ENCODE measurements at regions not wholly inside any gene's neighbourhood (a gene's known extent, or its start where the extent isn't known, plus 50 kb on each side); places are given as distances from the start of the nearest gene placed in this dataset.
"Not testable (repeated sequence)": the region's sequence is repeated elsewhere in the genome, so short reads cannot be mapped to it uniquely, and the experiment has no call there.

GRCh38 chr9:29999645-30000044, 2384.8 kb upstream of the ACO1 start:
- no peak for DNase-seq (ENCODE audit: low spot score)

GRCh38 chr9:30010691-30011090, 2373.8 kb upstream of the ACO1 start:
- DNase-seq (ENCODE audit: low spot score), result no peak

GRCh38 chr9:30012622-30013021, 2371.8 kb upstream of the ACO1 start:
- no peak for DNase-seq (ENCODE audit: low spot score)

GRCh38 chr9:30015073-30015472, 2369.4 kb upstream of the ACO1 start:
- no peak for DNase-seq (ENCODE audit: low spot score)

DNA sequence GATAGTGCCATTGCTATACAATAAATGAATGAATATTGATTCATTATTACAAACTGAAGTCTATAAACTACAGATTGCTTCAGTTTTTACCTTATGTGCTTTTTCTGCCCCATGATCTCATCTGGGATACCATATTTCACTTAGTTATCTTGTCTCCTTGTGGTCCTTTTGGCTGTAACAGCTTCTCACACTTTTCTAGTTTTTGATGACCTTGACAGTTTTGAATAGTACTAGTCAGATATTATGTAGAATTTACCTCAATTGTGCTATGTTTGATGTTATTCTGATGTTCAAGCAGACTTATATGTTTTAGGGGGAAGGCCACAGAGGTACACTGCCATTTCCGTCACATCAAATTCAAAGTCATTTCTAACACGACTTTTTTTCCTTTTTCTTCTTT, 2364.3 kb upstream of the ACO1 start:
- DNase-seq (ENCODE audit: low spot score), result no peak

- no peak for DNase-seq (ENCODE audit: low spot score)
These were observed 2348.7 kb upstream of the ACO1 start for GRCh38 chr9:30035761-30036160.

- no peak for DNase-seq (ENCODE audit: low spot score)
These were observed 2347.9 kb upstream of the ACO1 start for GRCh38 chr9:30036558-30036957.

- DNase-seq (ENCODE audit: low spot score), result no peak
These were observed 2344.7 kb upstream of the ACO1 start for GRCh38 chr9:30039712-30040111.

DNA sequence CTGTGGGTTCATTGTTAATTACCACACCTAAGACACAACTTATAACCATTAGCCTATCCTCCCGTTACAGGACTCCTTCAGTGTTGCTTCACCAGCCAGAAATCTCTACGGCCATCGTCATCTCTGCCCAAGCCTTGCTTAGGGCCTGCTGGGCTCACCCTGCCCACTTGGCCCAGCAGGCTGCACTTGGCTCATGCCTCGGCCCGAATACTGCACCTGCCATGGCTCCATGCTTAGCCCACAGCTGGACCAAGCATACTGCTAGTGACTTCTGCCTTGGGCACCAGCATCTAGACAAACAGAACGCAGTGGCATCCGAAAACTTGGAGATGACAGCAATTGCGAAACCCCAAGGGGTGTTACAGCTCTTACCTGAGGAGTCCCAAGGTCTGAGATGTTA, 2336.0 kb upstream of the ACO1 start:
- no peak for DNase-seq (ENCODE audit: low spot score)

- no peak for DNase-seq (ENCODE audit: low spot score)
These were observed 2326.0 kb upstream of the ACO1 start for GRCh38 chr9:30058463-30058862.

DNA sequence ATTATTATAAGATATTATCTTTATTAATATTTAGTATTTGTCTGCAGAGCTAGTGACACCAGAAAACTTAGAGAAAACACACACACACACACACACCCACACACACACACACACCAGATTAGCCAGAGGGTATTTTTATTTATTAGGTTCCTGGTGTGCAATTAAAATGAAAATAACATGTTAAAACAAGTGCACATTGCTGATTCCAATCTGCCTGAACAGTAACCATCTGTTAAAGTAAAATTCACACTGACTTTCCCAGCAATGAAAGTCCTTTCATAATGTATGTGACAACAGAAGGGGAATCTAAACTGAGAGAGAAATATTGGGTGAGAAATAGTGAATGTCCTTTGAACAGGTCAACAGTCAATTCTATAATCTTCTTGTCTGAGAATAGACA, 2323.5 kb upstream of the ACO1 start:
- no peak for DNase-seq (ENCODE audit: low spot score)

- DNase-seq (ENCODE audit: low spot score), result no peak
These were observed 2318.6 kb upstream of the ACO1 start for GRCh38 chr9:30065888-30066287.

GRCh38 chr9:30069236-30069635, 2315.2 kb upstream of the ACO1 start:
- not testable (repeated sequence) for DNase-seq (ENCODE audit: low spot score)

- DNase-seq (ENCODE audit: low spot score), result no peak
These were observed 2309.4 kb upstream of the ACO1 start for GRCh38 chr9:30075022-30075421.

DNA sequence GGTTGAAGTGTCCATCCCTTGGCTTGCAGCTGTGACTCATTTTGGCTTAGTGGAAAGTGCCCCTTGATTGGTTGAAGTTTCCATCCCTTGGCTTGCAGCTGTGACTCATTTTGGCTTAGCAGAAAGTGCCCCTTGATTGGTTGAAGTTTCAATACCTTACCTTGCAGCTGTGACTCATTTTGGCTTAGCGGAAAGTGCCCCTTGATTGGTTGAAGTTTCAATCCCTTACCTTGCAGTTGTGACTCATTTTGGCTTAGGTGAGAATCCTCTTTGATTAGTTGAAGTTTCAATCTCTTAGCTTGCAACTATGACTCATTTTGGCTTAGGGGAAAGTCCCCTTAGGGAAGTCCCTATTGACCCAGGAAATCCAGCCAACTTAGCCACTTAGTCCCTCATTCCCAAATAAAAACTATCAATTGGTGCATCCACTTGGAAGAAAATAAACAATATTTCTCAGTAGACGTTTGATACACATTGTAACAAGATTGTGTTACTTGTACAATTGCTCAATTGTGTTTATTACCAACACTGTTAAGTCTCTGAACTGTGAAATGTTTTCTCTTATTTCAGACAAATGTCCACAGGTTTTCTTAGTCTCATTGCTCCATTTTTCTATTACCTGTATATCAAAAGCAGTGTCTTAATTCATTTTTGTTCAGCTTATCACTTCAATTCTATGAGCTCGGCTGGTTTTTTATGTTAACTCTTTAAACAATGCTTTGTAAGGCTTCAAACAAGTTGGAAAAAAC, 2308.8 kb upstream of the ACO1 start:
- DNase-seq (ENCODE audit: low spot score), result no peak

DNA sequence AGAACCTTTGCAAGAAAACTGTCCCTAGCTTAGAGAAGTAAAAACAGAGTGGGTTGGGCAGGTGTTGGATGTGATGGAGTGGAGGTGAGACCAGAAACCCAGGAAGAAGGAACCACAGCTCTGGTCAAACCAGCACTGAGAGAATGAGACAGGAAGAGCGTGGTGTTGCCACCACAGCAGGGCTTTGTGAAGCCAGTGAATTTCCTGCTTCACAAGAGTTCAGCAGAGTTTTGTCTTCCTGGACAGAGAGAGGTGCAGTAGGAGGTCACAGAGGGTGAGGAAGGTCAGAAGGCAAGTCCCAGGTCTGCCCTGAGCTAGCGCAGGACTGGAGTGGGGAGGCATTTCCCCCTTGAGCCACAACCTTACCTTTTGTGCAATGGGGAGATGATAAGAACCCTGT, 2306.2 kb upstream of the ACO1 start:
- no peak for DNase-seq (ENCODE audit: low spot score)

DNA sequence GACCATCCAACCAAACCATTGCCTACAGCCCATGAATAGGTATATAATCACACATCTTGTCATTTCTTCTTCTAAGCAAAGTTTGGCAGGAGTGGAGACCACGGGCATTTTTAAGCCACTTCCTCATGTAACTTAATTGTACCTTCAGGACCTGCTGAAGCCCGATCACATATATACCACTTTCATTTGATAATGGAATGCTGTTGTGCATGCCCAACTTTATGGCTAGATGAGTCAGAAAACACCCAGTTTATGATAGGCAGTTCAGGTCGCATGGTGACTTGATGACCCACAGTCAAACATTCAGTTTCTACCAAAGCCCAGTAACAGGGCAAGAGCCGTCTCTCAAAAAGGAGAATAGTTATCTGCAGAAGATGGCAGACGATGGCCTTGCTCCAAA, 2295.0 kb upstream of the ACO1 start:
- no peak for DNase-seq (ENCODE audit: low spot score)

- DNase-seq (ENCODE audit: low spot score), result no peak
These were observed 2280.6 kb upstream of the ACO1 start for GRCh38 chr9:30103647-30104394.

GRCh38 chr9:30107134-30107533, 2277.3 kb upstream of the ACO1 start:
- DNase-seq (ENCODE audit: low spot score), result not testable (repeated sequence)

- DNase-seq (ENCODE audit: low spot score), result no peak
These were observed 2267.7 kb upstream of the ACO1 start for GRCh38 chr9:30116673-30117217.

DNA sequence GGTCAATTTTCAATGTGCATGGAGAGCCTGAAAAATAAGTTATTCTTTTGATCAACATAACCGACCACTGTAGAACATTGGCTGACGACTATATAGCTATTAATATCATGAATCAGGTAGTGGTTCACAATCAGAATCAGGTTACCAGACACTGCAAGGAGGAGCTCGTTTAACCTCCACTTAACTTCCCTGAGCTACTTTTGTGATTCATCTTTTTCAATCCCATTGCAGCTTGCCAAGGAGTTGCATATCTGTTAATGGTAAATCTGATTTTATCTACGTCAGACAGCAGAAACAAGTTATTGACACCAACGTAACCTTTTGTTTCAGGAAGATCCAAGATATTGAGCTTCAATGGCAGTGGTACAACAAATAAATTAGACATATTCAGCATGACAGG, 2263.8 kb upstream of the ACO1 start:
- DNase-seq (ENCODE audit: low spot score), result no peak

DNA sequence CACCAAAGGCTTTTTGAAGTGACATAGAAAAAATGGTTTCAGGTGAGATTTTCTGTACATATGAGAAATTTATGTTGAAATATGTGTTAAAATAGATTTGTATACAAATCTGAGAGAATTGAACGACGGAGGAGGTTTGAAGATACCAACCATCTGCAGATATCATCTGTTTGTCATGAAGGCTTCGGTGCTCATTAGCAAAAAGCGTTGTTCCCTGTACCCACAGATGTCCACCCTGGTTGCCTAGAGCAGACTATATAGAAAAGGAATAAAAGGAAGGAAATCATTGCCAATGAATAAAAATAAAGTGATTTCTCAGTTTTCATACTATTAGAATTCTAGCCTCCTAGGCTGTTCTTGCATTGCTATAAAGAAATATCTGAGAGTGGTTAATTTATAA, 2262.8 kb upstream of the ACO1 start:
- no peak for DNase-seq (ENCODE audit: low spot score)

- no peak for DNase-seq (ENCODE audit: low spot score)
These were observed 2258.6 kb upstream of the ACO1 start for GRCh38 chr9:30125881-30126280.
